ENCODE measurements at regions not wholly inside any gene's neighbourhood (a gene's known extent, or its start where the extent isn't known, plus 50 kb on each side); places are given as distances from the start of the nearest gene placed in this dataset.
A peak's percentile ranks its signal among the peaks of the same experiment; 100 is the strongest.

- TF ChIP-seq HCFC1 (IDR thresholded peaks at IDR 0.05; ENCODE audit: low read length) (no peak), MXI1 (IDR thresholded peaks at IDR 0.05; ENCODE audit: low read depth, low read length) (no peak), NFIC (IDR thresholded peaks at IDR 0.05; ENCODE audit: low read depth, low read length) (peak; percentile 48; the same call in 1 of the 2 replicates), CBX3 (IDR thresholded peaks at IDR 0.05; ENCODE audit: borderline replicate concordance, low read depth) (no peak), LARP7 (IDR thresholded peaks at IDR 0.05) (no peak), RB1 (IDR thresholded peaks at IDR 0.05; ENCODE audit: borderline replicate concordance) (no peak), ZBED1 (IDR thresholded peaks at IDR 0.05; ENCODE audit: borderline replicate concordance) (no peak), RUNX3 (IDR thresholded peaks at IDR 0.05; ENCODE audit: low read length) (0 out of 2 replicates have a peak, but pooled peaks have one; percentile 7), JUNB (IDR thresholded peaks at IDR 0.05) (peak; percentile 59)
- peaks cover 7% of the 10 kb centered on the region for H3K4me1 ChIP-seq (ENCODE audit: control insufficient read depth, insufficient read depth, low read length)
- ChIA-PET POLR2A (no interaction called here), RAD21 (ENCODE audit: unreplicated experiment) (no interaction called here), SMC1A (ENCODE audit: uncharacterized antibody, unreplicated experiment) (interaction anchor here (1.2 to 2.7 kb wide), 5 partner anchors 18 to 170 kb away, joined by 3 to 13 read pairs (median 4); no protein-coding TSS in a partner anchor), CTCF (interaction anchor here (0.9 to 1.5 kb wide), 2 partner anchors 87 to 108 kb away, joined by 3 read pairs; no protein-coding TSS in a partner anchor)
- H2AFZ ChIP-seq (ENCODE audit: control insufficient read depth, low read depth, low read length), result no peak overlapping the region
- H3K27ac ChIP-seq (ENCODE audit: control insufficient read depth, insufficient read depth), result no peak overlapping the region
- no peak overlapping the region for H3K4me3 ChIP-seq
- H3K4me2 ChIP-seq (ENCODE audit: control insufficient read depth, insufficient read depth), result peak overlapping the region; percentile 41; the same call in 1 of the 2 replicates
- no peaks in the 10 kb centered on the region for H3K27me3 ChIP-seq (replicated peaks in 1 of 2; ENCODE audit: control insufficient read depth in 2 of 2, insufficient read depth in 2 of 2, low read length in 1 of 2)
- no peaks in the 10 kb centered on the region for H4K20me1 ChIP-seq (ENCODE audit: control insufficient read depth, insufficient read depth)
- H3K9ac ChIP-seq (ENCODE audit: control insufficient read depth, insufficient read depth, low read length), result no peak overlapping the region
- BruUV-seq (replicated peaks), result no TSS peak
- ATAC-seq, result peak; percentile 74
- H3K9me3 ChIP-seq (replicated peaks; ENCODE audit: control insufficient read depth, insufficient read depth, low read length), result no peaks in the 10 kb centered on the region
- FAIRE-seq, result no peak
- no peaks in the 10 kb centered on the region for H3K79me2 ChIP-seq (ENCODE audit: control insufficient read depth, insufficient read depth, low read length)
- in situ Hi-C loops (cut with MboI) (no loop called here), intact Hi-C loops (cut with micrococcal nuclease; ENCODE audit: unreplicated experiment) (no loop called here)
- no peaks in the 10 kb centered on the region for H3K36me3 ChIP-seq (ENCODE audit: control insufficient read depth in 2 of 2, insufficient read depth in 2 of 2, low read length in 1 of 2)
- 2% methylated on average over 4 of the region's 4 CpGs for WGBS (ENCODE audit: insufficient coverage, insufficient replicate concordance, low lambda C conversion rate, missing lambda C conversion rate)
- DNase-seq (ENCODE audit: low read depth, low spot score), result no peak
Observed at GRCh38 chr3:186432189-186432588, 70.2 kb upstream of the DGKG start.

- H3K4me2 ChIP-seq (ENCODE audit: control insufficient read depth, insufficient read depth), result peak overlapping the region; percentile 30; the same call in 1 of the 2 replicates
- H3K4me3 ChIP-seq, result no peak overlapping the region
- intact Hi-C loops (cut with micrococcal nuclease; ENCODE audit: unreplicated experiment) (no loop called here), in situ Hi-C loops (cut with MboI) (no loop called here)
- H3K27ac ChIP-seq (ENCODE audit: control insufficient read depth, insufficient read depth), result no peak overlapping the region
- TF ChIP-seq EP300 (IDR thresholded peaks at IDR 0.05; ENCODE audit: borderline replicate concordance in 1 of 2, control insufficient read depth in 1 of 2, low read depth in 2 of 2, low read length in 2 of 2), result no peak
- peak; percentile 46 for TF ChIP-seq RUNX3 (IDR thresholded peaks at IDR 0.05; ENCODE audit: low read length)
- H3K79me2 ChIP-seq (ENCODE audit: control insufficient read depth, insufficient read depth, low read length), result no peaks in the 10 kb centered on the region
- H4K20me1 ChIP-seq (ENCODE audit: control insufficient read depth, insufficient read depth), result no peaks in the 10 kb centered on the region
- DNase-seq (ENCODE audit: low read depth, low spot score), result no peak
- peak overlapping the region; percentile 28 for H2AFZ ChIP-seq (ENCODE audit: control insufficient read depth, low read depth, low read length)
- 0 out of 3 replicates have a peak, but pooled peaks have one; percentile 34 for ATAC-seq
- SMC1A ChIA-PET (ENCODE audit: uncharacterized antibody, unreplicated experiment), result no interaction called here
- H3K27me3 ChIP-seq (replicated peaks in 1 of 2; ENCODE audit: control insufficient read depth in 2 of 2, insufficient read depth in 2 of 2, low read length in 1 of 2), result no peaks in the 10 kb centered on the region
- H3K9ac ChIP-seq (ENCODE audit: control insufficient read depth, insufficient read depth, low read length), result no peak overlapping the region; the same call in 1 of the 2 replicates
- no peak for FAIRE-seq
- H3K36me3 ChIP-seq (ENCODE audit: control insufficient read depth in 2 of 2, insufficient read depth in 2 of 2, low read length in 1 of 2), result no peaks in the 10 kb centered on the region
- H3K4me1 ChIP-seq (ENCODE audit: control insufficient read depth, insufficient read depth, low read length), result peaks cover 10% of the 10 kb centered on the region
- WGBS (ENCODE audit: insufficient coverage, insufficient replicate concordance, low lambda C conversion rate, missing lambda C conversion rate), result 60% methylated on average over 10 of the region's 10 CpGs
- RAD21 ChIA-PET (ENCODE audit: unreplicated experiment), result no interaction called here
- no peaks in the 10 kb centered on the region for H3K9me3 ChIP-seq (replicated peaks; ENCODE audit: control insufficient read depth, insufficient read depth, low read length)
- POLR2A ChIA-PET, result no interaction called here
- BruUV-seq (replicated peaks), result no TSS peak
- CTCF ChIA-PET, result no interaction called here
Observed at GRCh38 chr3:186427627-186428281, 65.7 kb upstream of the DGKG start.
